GM19239 (cell line): ENCODE measurements at regions not wholly inside any gene's neighbourhood (a gene's known extent, or its start where the extent isn't known, plus 50 kb on each side); places are given as distances from the start of the nearest gene placed in this dataset.

Source experiments
- DNase-seq: peaks from one replicate; pipeline ENCODE4 v3.0.0; 2011; ENCODE audit warnings: low spot score; ENCODE audit not compliant: insufficient read length
- FAIRE-seq: peaks from 2 replicates; lab custom pipeline; 2011; peaks lifted over from hg19 to GRCh38; lab: Jason Lieb, UNC

GRCh38 chr4:178611062-178611461 is 1168.8 kb upstream of the AGA start:
- no peak for FAIRE-seq

GRCh38 chr4:178612733-178613132 is 1170.5 kb upstream of the AGA start:
- FAIRE-seq (no peak), DNase-seq (no peak)

More at GRCh38 chr4:178611062-178611461, 1168.8 kb upstream of the AGA start:
- DNase-seq = no peak

- DNase-seq = no peak
- no peak for FAIRE-seq
Observed at GRCh38 chr4:178632415-178632814, 1190.2 kb upstream of the AGA start.

- FAIRE-seq = no peak
- DNase-seq = no peak
Observed at GRCh38 chr4:178633263-178633662, 1191.0 kb upstream of the AGA start.

GRCh38 chr4:178664621-178665020 is 1222.4 kb upstream of the AGA start:
- FAIRE-seq (no peak), DNase-seq (no peak)

- FAIRE-seq = no peak
- DNase-seq = no peak
Observed at GRCh38 chr4:178665916-178666315, 1223.7 kb upstream of the AGA start.

- FAIRE-seq = no peak
- no peak for DNase-seq
Observed at GRCh38 chr4:178671766-178672165, 1229.5 kb upstream of the AGA start.

- DNase-seq (no peak), FAIRE-seq (no peak)
Observed at GRCh38 chr4:178672512-178672911, 1230.3 kb upstream of the AGA start.

GRCh38 chr4:178681871-178682270 is 1239.6 kb upstream of the AGA start:
- DNase-seq = no peak
- no peak for FAIRE-seq

GRCh38 chr4:178689926-178690325 is 1247.7 kb upstream of the AGA start:
- FAIRE-seq = no peak

GRCh38 chr4:178693816-178694215 is 1251.6 kb upstream of the AGA start:
- FAIRE-seq = no peak
- DNase-seq = no peak

More at GRCh38 chr4:178689926-178690325, 1247.7 kb upstream of the AGA start:
- no peak for DNase-seq

GRCh38 chr4:178696515-178696914 is 1254.3 kb upstream of the AGA start:
- FAIRE-seq (no peak), DNase-seq (no peak)

- FAIRE-seq = no peak
- no peak for DNase-seq
Observed at GRCh38 chr4:178712486-178712885, 1270.2 kb upstream of the AGA start.

GRCh38 chr4:178738026-178738425 is 1295.8 kb upstream of the AGA start:
- DNase-seq = no peak
- FAIRE-seq = no peak

- DNase-seq (no peak), FAIRE-seq (no peak)
Observed at GRCh38 chr4:178745203-178745602, 1303.0 kb upstream of the AGA start.

GRCh38 chr4:178752954-178753525 is 1310.8 kb upstream of the AGA start:
- no peak for FAIRE-seq
- DNase-seq = no peak

GRCh38 chr4:178778496-178778895 is 1336.3 kb upstream of the AGA start:
- FAIRE-seq = no peak
- no peak for DNase-seq

GRCh38 chr4:178781779-178782178 is 1339.5 kb upstream of the AGA start:
- DNase-seq = no peak
- no peak for FAIRE-seq

GRCh38 chr4:178784491-178784890 is 1342.3 kb upstream of the AGA start:
- DNase-seq (no peak), FAIRE-seq (no peak)

GRCh38 chr4:178789279-178789678 is 1347.0 kb upstream of the AGA start:
- DNase-seq = no peak
- FAIRE-seq = no peak

- FAIRE-seq (no peak), DNase-seq (no peak)
Observed at GRCh38 chr4:178799204-178799603, 1357.0 kb upstream of the AGA start.

GRCh38 chr4:178808106-178808505 is 1365.9 kb upstream of the AGA start:
- no peak for FAIRE-seq
- DNase-seq = no peak

- DNase-seq (no peak), FAIRE-seq (no peak)
Observed at GRCh38 chr4:178809921-178810320, 1367.7 kb upstream of the AGA start.
